ENCODE measurements at regions not wholly inside any gene's neighbourhood (a gene's known extent, or its start where the extent isn't known, plus 50 kb on each side); places are given as distances from the start of the nearest gene placed in this dataset.

DNA sequence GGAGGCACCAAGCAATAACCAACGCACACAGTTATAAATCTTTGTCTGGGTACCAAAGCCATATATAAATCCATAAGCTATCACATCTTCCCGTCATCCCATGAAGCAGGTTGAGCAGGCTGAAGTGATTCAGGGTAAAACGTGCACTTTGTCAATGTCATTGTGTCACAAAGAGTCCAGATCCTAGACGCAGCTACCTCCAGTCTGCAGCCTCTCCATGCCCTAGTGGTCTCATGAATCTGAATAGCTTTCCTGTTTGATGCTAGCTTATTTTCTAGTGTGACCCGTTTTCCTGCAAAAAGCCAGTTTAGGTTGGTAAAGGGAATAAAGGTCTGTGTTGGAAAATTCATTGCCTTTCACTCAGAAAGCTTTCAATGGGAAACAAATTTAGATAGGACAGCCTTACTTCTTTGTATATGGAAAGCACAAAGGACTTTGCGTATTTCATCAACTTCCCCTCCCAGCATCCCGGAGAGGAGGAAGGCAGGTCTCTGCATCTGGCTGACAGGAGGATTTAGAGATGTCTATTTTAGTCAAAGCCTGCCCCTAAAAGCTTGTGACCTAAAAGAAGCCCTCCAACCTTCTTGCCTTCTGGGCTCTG is 222.3 kb upstream of the ARL4C start:
- Histone ChIP-seq H3K4me3 (no peak overlapping the region), H3K27ac (no peak overlapping the region), H3K4me1 (no peaks in the 10 kb centered on the region), H3K4me2 (no peak overlapping the region), H3K9me3 (no peaks in the 10 kb centered on the region)
- CTCF ChIA-PET: interaction anchor here (0.6 to 1.2 kb wide), 2 partner anchors 15 to 16 kb away, joined by 3 read pairs; no protein-coding TSS in a partner anchor
- POLR2A ChIA-PET: no interaction called here
- DNase-seq (ENCODE audit: low read depth in 1 of 2, low spot score in 1 of 2): no peak
- no peak for ATAC-seq
- FAIRE-seq: no peak
- 81% methylated on average over 7 of the region's 7 CpGs for WGBS (ENCODE audit: missing lambda C conversion rate)
- no peak for TF ChIP-seq ZNF302 (CRISPR knock-in tag; IDR thresholded peaks at IDR 0.05)
- TF ChIP-seq KDM1A (IDR thresholded peaks at IDR 0.05; ENCODE audit: low read depth): no peak
- TF ChIP-seq, protein P1, sequence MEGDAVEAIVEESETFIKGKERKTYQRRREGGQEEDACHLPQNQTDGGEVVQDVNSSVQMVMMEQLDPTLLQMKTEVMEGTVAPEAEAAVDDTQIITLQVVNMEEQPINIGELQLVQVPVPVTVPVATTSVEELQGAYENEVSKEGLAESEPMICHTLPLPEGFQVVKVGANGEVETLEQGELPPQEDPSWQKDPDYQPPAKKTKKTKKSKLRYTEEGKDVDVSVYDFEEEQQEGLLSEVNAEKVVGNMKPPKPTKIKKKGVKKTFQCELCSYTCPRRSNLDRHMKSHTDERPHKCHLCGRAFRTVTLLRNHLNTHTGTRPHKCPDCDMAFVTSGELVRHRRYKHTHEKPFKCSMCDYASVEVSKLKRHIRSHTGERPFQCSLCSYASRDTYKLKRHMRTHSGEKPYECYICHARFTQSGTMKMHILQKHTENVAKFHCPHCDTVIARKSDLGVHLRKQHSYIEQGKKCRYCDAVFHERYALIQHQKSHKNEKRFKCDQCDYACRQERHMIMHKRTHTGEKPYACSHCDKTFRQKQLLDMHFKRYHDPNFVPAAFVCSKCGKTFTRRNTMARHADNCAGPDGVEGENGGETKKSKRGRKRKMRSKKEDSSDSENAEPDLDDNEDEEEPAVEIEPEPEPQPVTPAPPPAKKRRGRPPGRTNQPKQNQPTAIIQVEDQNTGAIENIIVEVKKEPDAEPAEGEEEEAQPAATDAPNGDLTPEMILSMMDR (IDR thresholded peaks at IDR 0.05): no peak
- TF ChIP-seq HOXB5 (CRISPR knock-in tag; IDR thresholded peaks at IDR 0.05): no peak
- no peak for TF ChIP-seq RFX5 (IDR thresholded peaks at IDR 0.05)
- TF ChIP-seq MAFK (IDR thresholded peaks at IDR 0.05; ENCODE audit: partially characterized antibody): no peak
- TF ChIP-seq CHD4 (IDR thresholded peaks at IDR 0.05; ENCODE audit: borderline replicate concordance): no peak
- no peak for TF ChIP-seq RARB (CRISPR knock-in tag; IDR thresholded peaks at IDR 0.05)
- no peak for TF ChIP-seq POLR2AphosphoS2 (conservative IDR thresholded peaks at IDR 0.05; ENCODE audit: low read length)
- TF ChIP-seq NR3C1 (IDR thresholded peaks at IDR 0.05): no peak
- TF ChIP-seq CBX8 (IDR thresholded peaks at IDR 0.05): no peak
- no peak for TF ChIP-seq HEYL (CRISPR knock-in tag; IDR thresholded peaks at IDR 0.05)
- TF ChIP-seq PHF8 (IDR thresholded peaks at IDR 0.05; ENCODE audit: borderline replicate concordance, low read depth): no peak
- TF ChIP-seq BHLHE40 (IDR thresholded peaks at IDR 0.05; ENCODE audit: low read depth, low read length): no peak
- TF ChIP-seq, protein P2, sequence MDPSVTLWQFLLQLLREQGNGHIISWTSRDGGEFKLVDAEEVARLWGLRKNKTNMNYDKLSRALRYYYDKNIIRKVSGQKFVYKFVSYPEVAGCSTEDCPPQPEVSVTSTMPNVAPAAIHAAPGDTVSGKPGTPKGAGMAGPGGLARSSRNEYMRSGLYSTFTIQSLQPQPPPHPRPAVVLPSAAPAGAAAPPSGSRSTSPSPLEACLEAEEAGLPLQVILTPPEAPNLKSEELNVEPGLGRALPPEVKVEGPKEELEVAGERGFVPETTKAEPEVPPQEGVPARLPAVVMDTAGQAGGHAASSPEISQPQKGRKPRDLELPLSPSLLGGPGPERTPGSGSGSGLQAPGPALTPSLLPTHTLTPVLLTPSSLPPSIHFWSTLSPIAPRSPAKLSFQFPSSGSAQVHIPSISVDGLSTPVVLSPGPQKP (IDR thresholded peaks at IDR 0.05; ENCODE audit: low read depth, low read length): no peak
- TF ChIP-seq RNF2 (IDR thresholded peaks at IDR 0.05; ENCODE audit: borderline replicate concordance, low read depth): no peak
- TF ChIP-seq, protein P3, sequence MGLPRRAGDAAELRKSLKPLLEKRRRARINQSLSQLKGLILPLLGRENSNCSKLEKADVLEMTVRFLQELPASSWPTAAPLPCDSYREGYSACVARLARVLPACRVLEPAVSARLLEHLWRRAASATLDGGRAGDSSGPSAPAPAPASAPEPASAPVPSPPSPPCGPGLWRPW (IDR thresholded peaks at IDR 0.05): no peak

DNA sequence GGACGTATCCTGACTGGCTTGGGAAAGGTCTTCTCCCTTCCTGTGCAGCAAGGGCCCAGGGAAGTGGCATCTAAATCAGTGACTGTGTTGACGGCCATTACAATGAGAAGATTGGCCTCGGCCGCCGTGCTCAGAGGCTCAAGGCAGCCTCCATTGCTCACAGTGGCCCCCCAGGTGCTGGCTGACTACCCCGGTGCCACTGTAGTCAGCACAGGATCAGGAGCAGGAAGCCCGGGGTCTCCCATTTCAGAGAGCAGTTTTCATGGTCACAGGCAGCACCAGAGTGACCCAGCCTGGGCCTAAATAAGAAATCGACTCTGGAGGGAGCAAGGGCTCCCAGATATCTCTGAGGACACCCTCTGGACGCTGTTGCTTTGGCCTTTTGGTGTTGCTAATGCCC is 219.4 kb upstream of the ARL4C start:
- H3K4me2 ChIP-seq: no peak overlapping the region
- ATAC-seq (no peak), DNase-seq (ENCODE audit: low read depth in 1 of 2, low spot score in 1 of 2) (no peak), FAIRE-seq (no peak)
- no peaks in the 10 kb centered on the region for H3K9me3 ChIP-seq
- 66% methylated on average over 9 of the region's 9 CpGs for WGBS (ENCODE audit: missing lambda C conversion rate)
- ChIA-PET POLR2A (no interaction called here), CTCF (interaction anchor here (1.2 kb wide), 1 partner anchor 54 kb away, joined by 3 read pairs; no protein-coding TSS in a partner anchor)
- no peak overlapping the region for H3K4me3 ChIP-seq
- TF ChIP-seq EHF (CRISPR knock-in tag; IDR thresholded peaks at IDR 0.05) (no peak), EP300 (IDR thresholded peaks at IDR 0.05) (no peak), SMC3 (IDR thresholded peaks at IDR 0.05) (no peak)
- TF ChIP-seq, protein P4, sequence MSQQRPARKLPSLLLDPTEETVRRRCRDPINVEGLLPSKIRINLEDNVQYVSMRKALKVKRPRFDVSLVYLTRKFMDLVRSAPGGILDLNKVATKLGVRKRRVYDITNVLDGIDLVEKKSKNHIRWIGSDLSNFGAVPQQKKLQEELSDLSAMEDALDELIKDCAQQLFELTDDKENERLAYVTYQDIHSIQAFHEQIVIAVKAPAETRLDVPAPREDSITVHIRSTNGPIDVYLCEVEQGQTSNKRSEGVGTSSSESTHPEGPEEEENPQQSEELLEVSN (IDR thresholded peaks at IDR 0.05; ENCODE audit: borderline replicate concordance, low read depth): no peak
- H3K27ac ChIP-seq: 0 out of 6 replicates have a peak overlapping the region, but pooled peaks of 1 of the 2 experiments have one; percentile 21
- H3K4me1 ChIP-seq: no peaks in the 10 kb centered on the region
